SK-N-MC (cell line): ENCODE measurements at regions not wholly inside any gene's neighbourhood (a gene's known extent, or its start where the extent isn't known, plus 50 kb on each side); places are given as distances from the start of the nearest gene placed in this dataset.

ENCODE experiments used
- EZH2 ChIP-seq: fragments of 200-600 bp; sonication (generic); IDR thresholded peaks from one replicate; pipeline ENCODE4 v1.6.1; 2017; ENCODE audit warnings: antibody characterized with exemption
- POLR2AphosphoS5 ChIP-seq: IDR thresholded peaks from 2 replicates; pipeline ENCODE4 v1.6.1; 2012; ENCODE audit warnings: mild to moderate bottlenecking, low read depth, low read length, borderline replicate concordance

- TF ChIP-seq EZH2: no peak
- no peak for TF ChIP-seq POLR2AphosphoS5
These were observed 200.5 kb downstream of the SUCLA2 start for GRCh38 chr13:47800593-47800992.
